Loucy (cell line): ENCODE measurements at regions not wholly inside any gene's neighbourhood (a gene's known extent, or its start where the extent isn't known, plus 50 kb on each side); places are given as distances from the start of the nearest gene placed in this dataset.

ENCODE experiments used
- EZH2phosphoT487 ChIP-seq: fragments of 200-600 bp; IDR thresholded peaks from 2 replicates; pipeline ENCODE4 v1.6.1; 2018; ENCODE audit warnings: antibody characterized with exemption, mild to moderate bottlenecking, moderate library complexity, borderline replicate concordance
- TF ChIP-seq, protein P1 (sequence below): fragments of 200-600 bp; sonication (generic); conservative IDR thresholded peaks from 2 replicates; pipeline ENCODE4 v1.5.1; 2014; ENCODE audit warnings: mild to moderate bottlenecking, antibody characterized with exemption, low read length

DNA sequence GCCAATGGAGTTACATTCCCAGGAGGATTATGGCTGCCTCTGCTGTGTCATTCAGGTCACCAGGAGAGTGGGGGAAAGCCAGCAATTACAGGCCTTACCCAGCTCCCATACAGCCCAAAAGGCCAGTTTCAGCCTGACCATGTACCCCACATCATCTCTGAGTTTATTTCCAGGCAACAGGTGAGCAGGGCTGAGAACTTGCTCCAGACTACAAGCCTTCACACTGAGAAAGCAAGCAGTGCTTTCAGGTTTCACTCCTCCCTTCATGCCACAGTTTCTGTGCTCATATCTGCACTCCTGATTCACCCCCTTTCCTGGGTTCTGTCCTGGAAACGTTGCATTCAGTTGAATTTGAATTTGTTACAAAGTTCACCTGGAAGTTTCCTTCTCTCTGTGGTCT, 68.1 kb upstream of the ABI3BP start:
- TF ChIP-seq, protein P1, sequence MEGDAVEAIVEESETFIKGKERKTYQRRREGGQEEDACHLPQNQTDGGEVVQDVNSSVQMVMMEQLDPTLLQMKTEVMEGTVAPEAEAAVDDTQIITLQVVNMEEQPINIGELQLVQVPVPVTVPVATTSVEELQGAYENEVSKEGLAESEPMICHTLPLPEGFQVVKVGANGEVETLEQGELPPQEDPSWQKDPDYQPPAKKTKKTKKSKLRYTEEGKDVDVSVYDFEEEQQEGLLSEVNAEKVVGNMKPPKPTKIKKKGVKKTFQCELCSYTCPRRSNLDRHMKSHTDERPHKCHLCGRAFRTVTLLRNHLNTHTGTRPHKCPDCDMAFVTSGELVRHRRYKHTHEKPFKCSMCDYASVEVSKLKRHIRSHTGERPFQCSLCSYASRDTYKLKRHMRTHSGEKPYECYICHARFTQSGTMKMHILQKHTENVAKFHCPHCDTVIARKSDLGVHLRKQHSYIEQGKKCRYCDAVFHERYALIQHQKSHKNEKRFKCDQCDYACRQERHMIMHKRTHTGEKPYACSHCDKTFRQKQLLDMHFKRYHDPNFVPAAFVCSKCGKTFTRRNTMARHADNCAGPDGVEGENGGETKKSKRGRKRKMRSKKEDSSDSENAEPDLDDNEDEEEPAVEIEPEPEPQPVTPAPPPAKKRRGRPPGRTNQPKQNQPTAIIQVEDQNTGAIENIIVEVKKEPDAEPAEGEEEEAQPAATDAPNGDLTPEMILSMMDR, result no peak
- TF ChIP-seq EZH2phosphoT487, result no peak
